ENCODE measurements at regions not wholly inside any gene's neighbourhood (a gene's known extent, or its start where the extent isn't known, plus 50 kb on each side); places are given as distances from the start of the nearest gene placed in this dataset.

DNA sequence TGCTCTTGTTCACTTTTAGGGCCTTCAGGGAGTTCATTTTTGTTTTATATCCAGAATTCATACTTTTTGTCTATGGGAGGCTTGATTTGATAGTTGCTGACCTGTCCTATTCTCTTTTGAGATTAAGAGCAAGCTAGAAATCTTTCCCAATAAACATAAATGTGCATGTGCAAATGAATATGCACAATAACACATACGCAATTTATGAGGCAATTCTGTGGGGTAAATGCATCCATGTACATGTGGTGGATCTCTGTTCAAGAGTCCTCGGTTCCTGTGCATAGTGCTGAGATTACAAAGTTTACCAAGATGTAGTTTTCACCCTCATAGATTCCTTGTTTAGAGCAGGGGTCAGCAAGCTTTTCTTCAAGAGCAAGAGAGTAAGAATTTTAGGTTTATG lies 640.7 kb downstream of the EDEM1 start:
- intact Hi-C loops (cut with micrococcal nuclease), result no loop called here
- Histone ChIP-seq H3K36me3 (no peaks in the 10 kb centered on the region), H3K9me3 (replicated peaks) (peaks cover 50% of the 10 kb centered on the region), H3K4me3 (no peak overlapping the region), H3K27ac (replicated peaks) (no peak overlapping the region), H3K4me1 (no peaks in the 10 kb centered on the region), H3K27me3 (ENCODE audit: low read depth) (no peaks in the 10 kb centered on the region)
- no peak for DNase-seq
- TF ChIP-seq, protein P1, sequence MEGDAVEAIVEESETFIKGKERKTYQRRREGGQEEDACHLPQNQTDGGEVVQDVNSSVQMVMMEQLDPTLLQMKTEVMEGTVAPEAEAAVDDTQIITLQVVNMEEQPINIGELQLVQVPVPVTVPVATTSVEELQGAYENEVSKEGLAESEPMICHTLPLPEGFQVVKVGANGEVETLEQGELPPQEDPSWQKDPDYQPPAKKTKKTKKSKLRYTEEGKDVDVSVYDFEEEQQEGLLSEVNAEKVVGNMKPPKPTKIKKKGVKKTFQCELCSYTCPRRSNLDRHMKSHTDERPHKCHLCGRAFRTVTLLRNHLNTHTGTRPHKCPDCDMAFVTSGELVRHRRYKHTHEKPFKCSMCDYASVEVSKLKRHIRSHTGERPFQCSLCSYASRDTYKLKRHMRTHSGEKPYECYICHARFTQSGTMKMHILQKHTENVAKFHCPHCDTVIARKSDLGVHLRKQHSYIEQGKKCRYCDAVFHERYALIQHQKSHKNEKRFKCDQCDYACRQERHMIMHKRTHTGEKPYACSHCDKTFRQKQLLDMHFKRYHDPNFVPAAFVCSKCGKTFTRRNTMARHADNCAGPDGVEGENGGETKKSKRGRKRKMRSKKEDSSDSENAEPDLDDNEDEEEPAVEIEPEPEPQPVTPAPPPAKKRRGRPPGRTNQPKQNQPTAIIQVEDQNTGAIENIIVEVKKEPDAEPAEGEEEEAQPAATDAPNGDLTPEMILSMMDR (IDR thresholded peaks at IDR 0.05; ENCODE audit: borderline replicate concordance), result no peak

- TF ChIP-seq, protein P1 (IDR thresholded peaks at IDR 0.05; ENCODE audit: borderline replicate concordance), result no peak
- H3K4me1 ChIP-seq, result no peaks in the 10 kb centered on the region
- no peak overlapping the region for H3K27ac ChIP-seq (replicated peaks)
- peaks cover 6% of the 10 kb centered on the region for H3K9me3 ChIP-seq (replicated peaks)
- no peaks in the 10 kb centered on the region for H3K27me3 ChIP-seq (ENCODE audit: low read depth)
- no peak for DNase-seq
- intact Hi-C loops (cut with micrococcal nuclease), result no loop called here
- H3K36me3 ChIP-seq, result no peaks in the 10 kb centered on the region
- H3K4me3 ChIP-seq, result no peak overlapping the region
These were observed 652.5 kb downstream of the EDEM1 start for GRCh38 chr3:5840056-5840455.

DNA sequence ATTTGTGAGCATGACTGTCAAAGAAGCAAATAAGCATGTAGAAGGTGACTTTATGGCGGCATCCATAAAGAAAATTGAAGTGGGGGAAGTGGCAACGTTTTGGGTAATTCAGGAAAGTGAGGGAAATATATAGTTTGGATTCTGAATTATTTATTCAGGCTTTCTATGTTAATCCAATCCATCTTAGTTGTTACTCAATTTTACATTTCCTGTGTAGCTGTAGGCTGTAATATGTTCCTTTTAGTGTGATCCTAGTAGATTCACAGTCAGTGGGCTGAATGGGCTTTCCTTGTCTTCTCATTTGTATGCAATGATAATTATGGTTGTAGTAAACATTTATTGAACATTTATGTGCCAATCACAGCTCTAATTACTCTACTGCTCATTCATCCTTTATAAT lies 654.1 kb downstream of the EDEM1 start:
- no peak for DNase-seq
- H3K36me3 ChIP-seq, result no peaks in the 10 kb centered on the region
- no peaks in the 10 kb centered on the region for H3K4me1 ChIP-seq
- no peak overlapping the region for H3K27ac ChIP-seq (replicated peaks)
- intact Hi-C loops (cut with micrococcal nuclease), result no loop called here
- TF ChIP-seq, protein P1 (IDR thresholded peaks at IDR 0.05; ENCODE audit: borderline replicate concordance), result no peak
- no peaks in the 10 kb centered on the region for H3K27me3 ChIP-seq (ENCODE audit: low read depth)
- no peak overlapping the region for H3K4me3 ChIP-seq
- H3K9me3 ChIP-seq (replicated peaks), result no peaks in the 10 kb centered on the region

DNA sequence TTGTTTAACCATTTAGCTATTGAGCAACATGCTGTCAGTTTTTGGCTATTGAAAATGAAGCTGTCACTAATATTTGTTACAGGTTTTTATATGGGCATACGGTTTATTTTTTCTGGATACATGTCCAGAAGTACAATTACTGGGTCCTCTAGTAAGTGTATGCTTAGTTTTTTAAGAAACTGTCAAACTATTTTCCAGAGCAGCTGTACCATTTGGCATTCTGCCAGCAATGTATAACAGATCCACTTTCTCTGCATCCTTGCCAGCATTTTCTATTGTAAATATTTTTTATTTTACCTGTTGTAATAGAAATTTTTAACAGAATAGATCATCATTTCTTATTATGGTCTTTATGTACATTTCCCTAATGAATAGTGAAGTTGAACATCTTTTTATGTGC lies 658.8 kb downstream of the EDEM1 start:
- Histone ChIP-seq H3K9me3 (replicated peaks) (no peaks in the 10 kb centered on the region), H3K27ac (replicated peaks) (no peak overlapping the region), H3K27me3 (ENCODE audit: low read depth) (no peaks in the 10 kb centered on the region), H3K4me3 (no peak overlapping the region), H3K4me1 (no peaks in the 10 kb centered on the region), H3K36me3 (no peaks in the 10 kb centered on the region)
- intact Hi-C loops (cut with micrococcal nuclease), result no loop called here
- no peak for DNase-seq
- TF ChIP-seq, protein P1 (IDR thresholded peaks at IDR 0.05; ENCODE audit: borderline replicate concordance), result no peak

- no peak for DNase-seq
- intact Hi-C loops (cut with micrococcal nuclease), result no loop called here
- Histone ChIP-seq H3K27ac (replicated peaks) (no peak overlapping the region), H3K4me3 (no peak overlapping the region), H3K36me3 (no peaks in the 10 kb centered on the region), H3K4me1 (no peaks in the 10 kb centered on the region), H3K27me3 (ENCODE audit: low read depth) (no peaks in the 10 kb centered on the region), H3K9me3 (replicated peaks) (no peaks in the 10 kb centered on the region)
- TF ChIP-seq, protein P1 (IDR thresholded peaks at IDR 0.05; ENCODE audit: borderline replicate concordance), result no peak
These were observed 673.6 kb downstream of the EDEM1 start for GRCh38 chr3:5861151-5861550.

GRCh38 chr3:5874931-5875341 lies 687.4 kb downstream of the EDEM1 start:
- Histone ChIP-seq H3K4me1 (no peaks in the 10 kb centered on the region), H3K9me3 (replicated peaks) (peaks cover 21% of the 10 kb centered on the region), H3K27ac (replicated peaks) (no peak overlapping the region), H3K27me3 (ENCODE audit: low read depth) (no peaks in the 10 kb centered on the region), H3K4me3 (no peak overlapping the region), H3K36me3 (no peaks in the 10 kb centered on the region)
- intact Hi-C loops (cut with micrococcal nuclease), result no loop called here
- TF ChIP-seq, protein P1 (IDR thresholded peaks at IDR 0.05; ENCODE audit: borderline replicate concordance), result no peak
- no peak for DNase-seq

All from left ventricle myocardium inferior (tissue), 1 donor.